ENCODE measurements at regions not wholly inside any gene's neighbourhood (a gene's known extent, or its start where the extent isn't known, plus 50 kb on each side); places are given as distances from the start of the nearest gene placed in this dataset.

DNA sequence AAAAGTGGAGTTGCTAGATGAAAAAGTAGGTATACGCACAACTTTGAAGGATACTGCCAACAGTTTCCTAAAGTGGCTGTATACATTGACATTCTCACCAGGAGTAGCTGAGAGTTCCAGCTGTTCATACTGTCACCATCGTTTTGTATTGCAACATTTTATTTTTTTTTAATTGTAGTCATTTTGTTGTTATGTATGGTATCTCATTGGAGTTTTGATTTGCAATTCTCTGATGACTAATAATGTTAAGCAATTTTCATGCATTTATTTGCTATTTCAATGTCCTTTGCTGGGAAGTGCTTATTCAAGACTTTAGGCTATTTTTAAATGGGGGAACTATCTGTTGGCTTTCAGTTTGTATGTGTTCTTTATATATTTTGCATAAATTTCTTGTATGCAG is 185.1 kb upstream of the TGFBR2 start:
- TF ChIP-seq, protein P1, sequence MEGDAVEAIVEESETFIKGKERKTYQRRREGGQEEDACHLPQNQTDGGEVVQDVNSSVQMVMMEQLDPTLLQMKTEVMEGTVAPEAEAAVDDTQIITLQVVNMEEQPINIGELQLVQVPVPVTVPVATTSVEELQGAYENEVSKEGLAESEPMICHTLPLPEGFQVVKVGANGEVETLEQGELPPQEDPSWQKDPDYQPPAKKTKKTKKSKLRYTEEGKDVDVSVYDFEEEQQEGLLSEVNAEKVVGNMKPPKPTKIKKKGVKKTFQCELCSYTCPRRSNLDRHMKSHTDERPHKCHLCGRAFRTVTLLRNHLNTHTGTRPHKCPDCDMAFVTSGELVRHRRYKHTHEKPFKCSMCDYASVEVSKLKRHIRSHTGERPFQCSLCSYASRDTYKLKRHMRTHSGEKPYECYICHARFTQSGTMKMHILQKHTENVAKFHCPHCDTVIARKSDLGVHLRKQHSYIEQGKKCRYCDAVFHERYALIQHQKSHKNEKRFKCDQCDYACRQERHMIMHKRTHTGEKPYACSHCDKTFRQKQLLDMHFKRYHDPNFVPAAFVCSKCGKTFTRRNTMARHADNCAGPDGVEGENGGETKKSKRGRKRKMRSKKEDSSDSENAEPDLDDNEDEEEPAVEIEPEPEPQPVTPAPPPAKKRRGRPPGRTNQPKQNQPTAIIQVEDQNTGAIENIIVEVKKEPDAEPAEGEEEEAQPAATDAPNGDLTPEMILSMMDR (IDR thresholded peaks at IDR 0.05), result no peak
- no peak for TF ChIP-seq POLR2A (IDR thresholded peaks at IDR 0.05)

Data from sigmoid colon (tissue), 3 donors.